GM19035 (cell line): ENCODE measurements at regions not wholly inside any gene's neighbourhood (a gene's known extent, or its start where the extent isn't known, plus 50 kb on each side); places are given as distances from the start of the nearest gene placed in this dataset.
A peak's percentile ranks its signal among the peaks of the same experiment; 100 is the strongest.

ENCODE experiments used
- ATAC-seq: cut with Tn5 transposase; IDR thresholded peaks from one replicate; pipeline ENCODE4 v1.9.1; 2021; ENCODE audit not compliant: unreplicated experiment

GRCh38 chr5:143665866-143666265 is 146.1 kb upstream of the HMHB1 start:
- ATAC-seq: no peak

GRCh38 chr5:143664623-143665022 is 147.3 kb upstream of the HMHB1 start:
- ATAC-seq: no peak

GRCh38 chr5:143663872-143664271 is 148.1 kb upstream of the HMHB1 start:
- ATAC-seq: no peak

GRCh38 chr5:143662020-143662419 is 149.9 kb upstream of the HMHB1 start:
- ATAC-seq: no peak

GRCh38 chr5:143660625-143661024 is 151.3 kb upstream of the HMHB1 start:
- ATAC-seq: no peak

GRCh38 chr5:143659599-143660238 is 152.2 kb upstream of the HMHB1 start:
- ATAC-seq: no peak

GRCh38 chr5:143658956-143659355 is 153.0 kb upstream of the HMHB1 start:
- ATAC-seq: no peak

GRCh38 chr5:143657647-143658285 is 154.2 kb upstream of the HMHB1 start:
- no peak for ATAC-seq

GRCh38 chr5:143653766-143654282 is 158.1 kb upstream of the HMHB1 start:
- ATAC-seq: no peak

- no peak for ATAC-seq
Measured at GRCh38 chr5:143653256-143653655, 158.7 kb upstream of the HMHB1 start.

GRCh38 chr5:143652108-143652700 is 159.8 kb upstream of the HMHB1 start:
- no peak for ATAC-seq

- ATAC-seq: no peak
Measured at GRCh38 chr5:143649937-143650621, 161.9 kb upstream of the HMHB1 start.

- ATAC-seq: no peak
Measured at GRCh38 chr5:143648696-143649095, 163.3 kb upstream of the HMHB1 start.

GRCh38 chr5:143646961-143647360 is 165.0 kb upstream of the HMHB1 start:
- no peak for ATAC-seq

GRCh38 chr5:143645356-143645755 is 166.6 kb upstream of the HMHB1 start:
- no peak for ATAC-seq

GRCh38 chr5:143644727-143645126 is 167.2 kb upstream of the HMHB1 start:
- no peak for ATAC-seq

- ATAC-seq: no peak
Measured at GRCh38 chr5:143642791-143643190, 169.2 kb upstream of the HMHB1 start.

- peak; percentile 55 for ATAC-seq
Measured at GRCh38 chr5:143641549-143642355, 170.2 kb upstream of the HMHB1 start.

GRCh38 chr5:143638654-143639053 is 173.3 kb upstream of the HMHB1 start:
- ATAC-seq: no peak

GRCh38 chr5:143636931-143637528 is 174.9 kb upstream of the HMHB1 start:
- no peak for ATAC-seq
